Muscle of leg (tissue), 3 donors: ENCODE measurements at regions not wholly inside any gene's neighbourhood (a gene's known extent, or its start where the extent isn't known, plus 50 kb on each side); places are given as distances from the start of the nearest gene placed in this dataset.

ENCODE experiments used
- DNase-seq: peaks from one replicate; pipeline ENCODE4 v3.0.0; 2013
- H3K27ac ChIP-seq: one replicate; pipeline ENCODE4 v1.5.1; 2013; ENCODE audit warnings: mild to moderate bottlenecking, low read length, control low read depth
- H3K27me3 ChIP-seq: one replicate; pipeline ENCODE4 v1.6.1; 2013; ENCODE audit warnings: low read length; ENCODE audit not compliant: control insufficient read depth, insufficient read depth
- H3K36me3 ChIP-seq: one replicate; pipeline ENCODE4 v1.6.1; 2013; ENCODE audit warnings: low read length; ENCODE audit not compliant: control insufficient read depth, insufficient read depth
- H3K4me1 ChIP-seq: one replicate; pipeline ENCODE4 v1.6.1; 2013; ENCODE audit warnings: low read length; ENCODE audit not compliant: control insufficient read depth, insufficient read depth
- H3K4me3 ChIP-seq: one replicate; pipeline ENCODE4 v1.5.1; 2013; ENCODE audit warnings: low read length, control low read depth
- H3K9me3 ChIP-seq: replicated peaks from 2 replicates; pipeline ENCODE4 v1.6.1; 2013; ENCODE audit warnings: low read depth, low read length; ENCODE audit not compliant: control insufficient read depth
- WGBS: methylation state at CpG from one replicate; pipeline ENCODE4 v1.1.5; 2013; ENCODE audit warnings: missing lambda C conversion rate; ENCODE audit not compliant: insufficient coverage; 5-methylcytosine and 5-hydroxymethylcytosine counted together

DNA sequence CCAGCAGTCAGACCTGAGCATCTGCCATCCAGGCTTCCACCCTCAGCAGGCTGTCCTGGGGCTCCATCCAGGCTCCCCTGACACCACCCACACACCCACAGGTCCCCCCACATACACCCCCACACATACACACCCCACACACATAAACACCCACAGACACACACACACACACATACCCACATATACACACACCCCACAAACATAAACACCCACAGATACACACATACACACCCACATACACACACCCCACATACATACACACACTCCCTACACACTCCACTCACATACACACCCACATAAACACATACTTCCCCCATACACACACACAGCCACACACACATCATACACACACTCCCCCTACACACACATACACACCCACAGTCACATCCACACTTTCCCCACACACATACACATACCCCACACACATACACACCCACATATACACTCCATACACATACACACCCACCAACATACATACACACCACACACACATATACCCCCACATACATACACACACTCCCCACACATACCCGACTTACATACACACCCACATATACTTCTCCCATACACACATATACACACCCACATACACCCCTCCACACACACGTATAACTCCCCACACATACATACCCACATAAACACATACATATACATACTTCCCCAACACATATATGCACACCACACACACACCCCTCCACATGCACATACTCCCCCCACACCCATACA is 183.3 kb upstream of the ETAA1 start:
- 88% methylated on average over 2 of the region's 2 CpGs for WGBS
- Histone ChIP-seq H3K4me3 (no peak overlapping the region), H3K4me1 (no peaks in the 10 kb centered on the region), H3K27me3 (no peaks in the 10 kb centered on the region), H3K27ac (no peak overlapping the region), H3K36me3 (no peaks in the 10 kb centered on the region), H3K9me3 (peaks cover 3% of the 10 kb centered on the region)
- DNase-seq, result no peak

DNA sequence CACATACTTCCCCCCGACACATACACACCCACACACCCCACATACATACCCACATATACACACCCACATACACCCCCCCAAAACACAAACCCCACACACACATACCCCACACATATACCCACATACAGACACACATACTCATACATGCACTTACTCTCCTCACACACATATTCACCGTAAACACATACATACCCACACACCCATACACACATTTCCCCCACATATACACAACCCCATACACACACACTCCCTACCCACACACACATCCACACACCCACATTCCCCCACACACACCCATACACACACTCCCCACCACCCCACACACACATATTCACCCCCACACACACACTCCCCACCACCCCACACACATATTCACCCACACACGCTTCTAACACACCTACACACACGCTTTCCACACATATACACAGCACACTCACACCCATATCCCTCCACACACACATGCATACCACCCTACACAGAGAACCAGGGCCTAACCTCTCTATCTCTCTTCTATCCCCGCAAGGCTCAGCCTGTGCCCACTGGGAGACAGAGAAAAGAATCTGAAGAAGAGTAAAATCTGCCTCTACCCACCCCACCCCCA is 182.4 kb upstream of the ETAA1 start:
- H3K4me3 ChIP-seq, result no peak overlapping the region

DNA sequence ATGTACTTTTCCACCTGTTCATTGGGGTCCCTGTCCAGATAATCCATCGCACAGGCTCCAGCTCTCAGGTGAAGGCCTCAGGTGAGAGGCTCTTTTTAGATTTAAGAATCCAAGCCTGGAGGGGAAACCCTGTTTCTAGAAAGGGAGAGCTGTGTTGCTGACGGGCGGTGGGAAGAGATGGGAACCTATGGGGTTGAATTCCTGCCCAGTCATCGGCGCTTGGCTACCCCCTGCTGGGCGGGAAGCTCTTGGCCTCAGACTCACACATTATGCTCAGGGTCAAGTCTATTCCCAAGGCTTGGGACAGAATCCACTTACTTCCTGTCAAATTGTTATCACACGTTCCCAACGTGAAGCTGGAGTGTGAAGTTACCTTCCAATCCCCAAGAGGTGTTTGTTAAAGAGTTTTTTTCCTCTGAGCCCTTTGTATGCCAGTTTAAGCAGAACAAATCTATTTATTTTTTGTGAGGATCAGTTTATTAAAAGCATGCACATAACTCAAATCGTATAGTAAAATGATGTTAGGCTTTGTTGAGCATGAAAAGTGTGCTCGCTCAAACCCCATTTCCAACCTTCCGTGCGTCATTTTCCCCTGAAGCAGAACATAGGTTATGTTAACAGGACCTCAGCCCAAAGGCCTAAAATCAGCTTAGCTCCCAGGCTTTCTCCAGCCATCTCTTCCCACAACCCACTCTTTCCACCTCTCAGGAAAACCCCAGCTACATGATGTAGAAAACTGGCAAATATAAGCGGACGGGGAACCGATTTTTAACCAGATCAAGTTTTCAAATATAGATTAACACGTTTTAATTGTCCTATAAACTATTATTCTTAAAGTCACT is 181.7 kb upstream of the ETAA1 start:
- H3K9me3 ChIP-seq, result peaks cover 3% of the 10 kb centered on the region
- H3K4me3 ChIP-seq, result no peak overlapping the region
- DNase-seq, result peak; percentile 15
- no peak overlapping the region for H3K27ac ChIP-seq
- H3K27me3 ChIP-seq, result no peaks in the 10 kb centered on the region
- 79% methylated on average over 2 of the region's 16 CpGs for WGBS
- no peaks in the 10 kb centered on the region for H3K4me1 ChIP-seq
- no peaks in the 10 kb centered on the region for H3K36me3 ChIP-seq

More for the DNA sequence above, 182.4 kb upstream of the ETAA1 start:
- DNase-seq, result no peak
- H3K4me1 ChIP-seq, result no peaks in the 10 kb centered on the region
- WGBS, result 90% methylated on average over 2 of the region's 5 CpGs
- H3K36me3 ChIP-seq, result no peaks in the 10 kb centered on the region
- peaks cover 3% of the 10 kb centered on the region for H3K9me3 ChIP-seq
- H3K27ac ChIP-seq, result no peak overlapping the region
- H3K27me3 ChIP-seq, result no peaks in the 10 kb centered on the region

DNA sequence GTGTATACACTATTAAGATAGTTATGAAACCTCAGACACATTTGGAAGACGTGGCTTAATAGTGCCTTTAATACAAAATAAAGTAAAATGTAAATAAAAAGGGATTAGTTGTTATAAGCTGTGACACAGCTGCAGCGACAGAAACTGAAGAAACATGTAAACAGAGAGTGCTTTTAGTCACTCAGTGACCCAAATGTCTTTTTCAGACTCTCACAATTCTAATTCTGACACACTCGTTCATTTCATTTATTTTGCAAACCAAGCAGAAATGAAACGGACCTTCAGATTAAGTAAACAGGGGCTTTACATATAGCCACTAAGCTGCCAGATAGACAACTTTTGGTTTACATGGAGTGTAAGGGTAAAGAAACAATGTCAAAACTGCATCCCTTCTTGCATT is 181.0 kb upstream of the ETAA1 start:
- Histone ChIP-seq H3K4me3 (no peak overlapping the region), H3K9me3 (peaks cover 3% of the 10 kb centered on the region), H3K27ac (no peak overlapping the region), H3K36me3 (no peaks in the 10 kb centered on the region), H3K4me1 (no peaks in the 10 kb centered on the region), H3K27me3 (no peaks in the 10 kb centered on the region)
- no CpG with 5 or more reads among the region's 4 CpGs for WGBS
- DNase-seq, result no peak

DNA sequence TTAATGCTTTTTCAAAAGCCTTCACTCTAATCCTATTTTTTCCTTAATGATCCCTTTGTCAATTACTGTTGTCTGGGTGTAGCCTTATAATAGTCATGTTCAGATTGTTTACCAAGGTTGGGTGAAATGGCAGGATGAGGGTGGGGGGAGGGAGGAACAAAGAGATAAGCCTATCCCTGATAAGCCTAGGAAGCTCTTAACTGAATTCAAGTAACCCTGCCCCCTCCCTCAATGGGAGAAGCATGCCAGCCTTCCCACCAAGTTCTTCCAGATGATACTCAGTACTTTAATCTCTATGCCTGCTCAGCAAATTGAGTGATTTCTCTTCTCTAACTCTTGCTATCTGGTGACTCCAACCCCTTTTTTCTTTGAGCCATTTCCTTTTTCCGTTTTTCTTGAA is 180.3 kb upstream of the ETAA1 start:
- no peaks in the 10 kb centered on the region for H3K4me1 ChIP-seq
- H3K27ac ChIP-seq, result no peak overlapping the region
- peaks cover 3% of the 10 kb centered on the region for H3K9me3 ChIP-seq
- DNase-seq, result no peak
- H3K4me3 ChIP-seq, result no peak overlapping the region
- H3K36me3 ChIP-seq, result no peaks in the 10 kb centered on the region
- no CpG with 5 or more reads among the region's 1 CpG for WGBS
- H3K27me3 ChIP-seq, result no peaks in the 10 kb centered on the region

DNA sequence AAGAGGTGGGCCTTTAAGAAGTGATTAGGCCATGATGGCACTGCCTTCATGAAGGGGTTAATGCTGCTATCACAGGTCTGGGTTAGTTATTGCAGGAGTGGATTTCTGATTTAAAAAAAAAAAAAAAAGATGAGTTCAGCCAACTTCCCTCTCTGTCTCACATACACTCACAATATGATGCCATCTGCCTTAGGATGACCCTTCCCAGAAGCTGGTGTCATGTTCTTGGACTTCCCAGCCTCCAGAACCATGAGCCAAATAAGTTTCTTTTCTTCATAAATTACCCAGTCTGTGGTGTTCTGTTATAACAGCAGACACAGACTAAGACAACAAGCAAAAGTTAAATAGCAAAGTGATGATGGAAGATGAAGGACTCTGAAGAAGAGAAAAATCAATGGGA is 179.7 kb upstream of the ETAA1 start:
- Histone ChIP-seq H3K27ac (no peak overlapping the region), H3K9me3 (peaks cover 3% of the 10 kb centered on the region), H3K4me3 (no peak overlapping the region), H3K27me3 (no peaks in the 10 kb centered on the region), H3K36me3 (no peaks in the 10 kb centered on the region), H3K4me1 (no peaks in the 10 kb centered on the region)
- no peak for DNase-seq

DNA sequence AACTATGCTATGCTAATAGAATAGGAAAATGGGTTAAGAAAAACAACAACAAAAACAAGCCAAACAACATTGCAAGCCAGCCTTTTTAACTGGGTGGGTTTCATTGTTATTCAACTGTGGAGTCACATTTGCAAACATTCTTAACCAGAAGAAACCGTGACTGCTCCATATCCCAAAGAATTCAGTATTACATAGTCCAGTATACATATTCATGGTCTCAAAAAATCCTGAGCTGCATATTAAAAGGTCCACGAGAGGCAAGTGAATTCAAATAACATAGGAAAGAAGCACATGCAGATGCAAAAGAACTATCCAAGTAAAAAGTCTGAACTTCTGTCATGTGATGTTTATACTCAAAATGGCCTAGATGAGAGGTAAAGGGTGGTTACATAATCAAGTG is 179.1 kb upstream of the ETAA1 start:
- no peaks in the 10 kb centered on the region for H3K27me3 ChIP-seq
- no peaks in the 10 kb centered on the region for H3K36me3 ChIP-seq
- no peak overlapping the region for H3K4me3 ChIP-seq
- no peak overlapping the region for H3K27ac ChIP-seq
- DNase-seq, result no peak
- no CpG with 5 or more reads among the region's 2 CpGs for WGBS
- peaks cover 3% of the 10 kb centered on the region for H3K9me3 ChIP-seq
- no peaks in the 10 kb centered on the region for H3K4me1 ChIP-seq

DNA sequence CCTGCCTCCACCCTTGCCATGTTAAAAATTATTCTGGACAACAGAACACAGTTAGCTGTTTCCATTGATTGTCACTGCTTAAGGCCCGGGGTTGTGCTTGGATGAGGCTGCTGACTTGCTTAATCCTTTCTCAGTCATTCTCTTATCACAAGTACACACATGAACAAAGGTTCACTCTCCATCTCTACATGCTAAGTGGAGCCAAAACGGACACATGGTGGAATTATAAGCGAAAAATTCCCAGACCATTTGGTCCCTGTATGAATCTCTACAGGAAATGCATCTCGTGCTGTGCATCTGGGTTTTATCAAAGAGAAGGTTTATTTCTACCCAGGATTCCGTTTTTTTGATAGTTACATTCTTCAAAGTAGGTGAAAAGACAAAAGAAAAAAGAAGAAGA is 177.5 kb upstream of the ETAA1 start:
- no CpG with 5 or more reads among the region's 5 CpGs for WGBS
- H3K27ac ChIP-seq, result no peak overlapping the region
- no peaks in the 10 kb centered on the region for H3K36me3 ChIP-seq
- H3K9me3 ChIP-seq, result peaks cover 3% of the 10 kb centered on the region
- H3K27me3 ChIP-seq, result no peaks in the 10 kb centered on the region
- no peak overlapping the region for H3K4me3 ChIP-seq
- DNase-seq, result no peak
- no peaks in the 10 kb centered on the region for H3K4me1 ChIP-seq

DNA sequence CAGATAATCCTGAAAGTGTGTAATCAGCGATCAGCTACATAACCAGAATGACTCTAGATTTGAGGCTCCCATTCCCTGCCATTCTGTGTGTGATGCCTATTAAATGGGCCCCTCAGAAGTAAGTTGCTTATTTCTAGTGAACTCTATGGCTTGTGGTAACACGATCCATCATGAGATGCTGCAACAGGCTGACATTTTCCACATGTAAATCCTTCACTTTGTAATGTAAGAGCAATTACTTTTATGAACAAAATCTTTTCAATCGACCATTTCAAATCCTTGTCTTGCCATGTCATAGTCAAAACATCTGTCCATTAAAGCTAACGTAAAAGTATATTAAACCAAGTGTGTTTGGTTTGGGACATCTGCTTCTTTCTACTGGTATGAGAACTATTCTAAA is 175.9 kb upstream of the ETAA1 start:
- no peak overlapping the region for H3K4me3 ChIP-seq
- no peaks in the 10 kb centered on the region for H3K27me3 ChIP-seq
- peaks cover 3% of the 10 kb centered on the region for H3K9me3 ChIP-seq
- no peaks in the 10 kb centered on the region for H3K36me3 ChIP-seq
- DNase-seq, result no peak
- WGBS, result no CpG with 5 or more reads among the region's 4 CpGs
- H3K27ac ChIP-seq, result no peak overlapping the region
- H3K4me1 ChIP-seq, result no peaks in the 10 kb centered on the region

DNA sequence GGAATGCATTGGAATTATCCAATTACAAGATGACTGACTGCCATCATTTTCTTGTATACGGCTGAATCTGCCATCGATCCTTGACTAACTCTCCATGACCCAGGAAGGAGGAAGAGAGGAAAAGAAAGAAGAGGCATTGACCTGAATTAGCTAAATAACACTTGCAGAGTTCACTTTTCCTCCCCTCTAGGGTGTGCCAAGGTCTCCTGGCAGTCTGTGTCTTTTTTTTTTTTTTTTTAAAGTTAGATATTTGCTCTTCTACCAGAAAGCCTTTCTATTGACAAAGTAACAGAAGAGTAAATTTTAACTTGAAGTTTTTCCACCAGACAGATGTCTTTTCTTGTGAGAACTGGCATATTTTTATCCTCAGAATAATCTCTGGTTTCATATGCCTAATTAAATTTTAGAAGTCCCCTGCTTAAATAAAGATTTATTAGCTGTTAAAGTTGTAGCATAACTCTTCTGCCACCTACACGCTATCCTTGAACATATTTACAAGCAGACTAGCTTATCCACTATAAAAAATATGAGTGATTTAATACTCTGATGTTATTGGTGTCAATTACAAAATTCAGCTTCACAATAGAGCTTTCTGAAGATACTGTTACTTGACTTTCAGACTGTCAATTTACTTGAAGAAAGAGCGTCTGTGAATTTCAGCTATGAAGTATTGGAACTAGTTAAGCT is 171.7 kb upstream of the ETAA1 start:
- no peaks in the 10 kb centered on the region for H3K9me3 ChIP-seq
- H3K36me3 ChIP-seq, result no peaks in the 10 kb centered on the region
- no peak for DNase-seq
- H3K4me3 ChIP-seq, result no peak overlapping the region
- no peaks in the 10 kb centered on the region for H3K4me1 ChIP-seq
- no CpG with 5 or more reads among the region's 4 CpGs for WGBS
- no peak overlapping the region for H3K27ac ChIP-seq
- H3K27me3 ChIP-seq, result no peaks in the 10 kb centered on the region
